ENCODE measurements at regions not wholly inside any gene's neighbourhood (a gene's known extent, or its start where the extent isn't known, plus 50 kb on each side); places are given as distances from the start of the nearest gene placed in this dataset.

DNA sequence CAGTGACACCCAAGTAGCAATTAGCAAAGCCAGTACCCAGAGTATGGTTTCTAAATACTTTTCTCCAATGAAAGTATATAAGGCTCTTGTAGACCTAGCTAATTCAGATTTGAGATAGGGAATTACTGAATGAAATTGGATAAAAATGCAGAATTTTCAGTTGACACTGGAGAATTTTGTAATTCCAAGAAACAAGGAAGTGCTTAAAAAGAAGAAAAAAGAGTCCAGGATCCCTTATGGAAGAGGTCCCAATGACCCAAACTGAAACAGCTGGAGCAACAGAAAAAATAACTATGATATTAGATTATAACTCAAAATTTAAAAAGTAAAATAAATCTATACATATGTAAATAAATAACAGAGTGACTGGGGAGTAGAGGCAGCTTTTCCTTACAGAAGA lies 335.2 kb downstream of the C3orf38 start:
- no peak for TF ChIP-seq CTCF (IDR thresholded peaks at IDR 0.05; ENCODE audit: poor library complexity, severe bottlenecking)
- TF ChIP-seq EP300 (conservative IDR thresholded peaks at IDR 0.05; ENCODE audit: poor library complexity, severe bottlenecking) = no peak
- TF ChIP-seq EZH2 (IDR thresholded peaks at IDR 0.05; ENCODE audit: borderline replicate concordance, insufficient read depth, low read length, poor library complexity, severe bottlenecking) = no peak
- TF ChIP-seq TAF1 (IDR thresholded peaks at IDR 0.05; ENCODE audit: low read depth) = no peak
- TF ChIP-seq RAD21 (conservative IDR thresholded peaks at IDR 0.05) = no peak

Measured in neural cell (in vitro differentiated cells).